Small intestine (tissue), 7 donors: ENCODE measurements at regions not wholly inside any gene's neighbourhood (a gene's known extent, or its start where the extent isn't known, plus 50 kb on each side); places are given as distances from the start of the nearest gene placed in this dataset.

Experiments
- DNase-seq, 2 donors: peaks; one replicate each; pipeline versions ENCODE4 v3.0.0 to v3.0.0-alpha.2; 2013
- FAIRE-seq: peaks from 2 replicates; lab custom pipeline; 2012; peaks lifted over from hg19 to GRCh38; lab: Jason Lieb, UNC
- H3K27ac ChIP-seq, 3 donors: one replicate each; pipeline ENCODE4 v1.5.1; 2013; ENCODE audit warnings: low read length in 2 of 3, mild to moderate bottlenecking in 2 of 3, control low read depth in 1 of 3, inconsistent platforms in 1 of 3, low read depth in 1 of 3, moderate library complexity in 1 of 3
- H3K27me3 ChIP-seq, 3 donors: one replicate each; pipeline ENCODE4 v1.6.1; 2013; ENCODE audit warnings: low read length in 3 of 3, inconsistent platforms in 1 of 3; ENCODE audit not compliant: control insufficient read depth in 3 of 3, insufficient read depth in 3 of 3
- H3K36me3 ChIP-seq, 3 donors: one replicate each; pipeline ENCODE4 v1.6.1; 2013; ENCODE audit warnings: low read length in 3 of 3, inconsistent platforms in 1 of 3, low read depth in 1 of 3, mild to moderate bottlenecking in 1 of 3, moderate library complexity in 1 of 3; ENCODE audit not compliant: control insufficient read depth in 3 of 3, insufficient read depth in 2 of 3
- H3K4me1 ChIP-seq, 3 donors: one replicate each; pipeline ENCODE4 v1.6.1; 2013; ENCODE audit warnings: low read length in 2 of 3, inconsistent platforms in 1 of 3, low read depth in 1 of 3, mild to moderate bottlenecking in 1 of 3, moderate library complexity in 1 of 3; ENCODE audit not compliant: control insufficient read depth in 3 of 3, insufficient read depth in 2 of 3
- H3K4me3 ChIP-seq, 3 donors: one replicate each; pipeline ENCODE4 v1.5.1; 2013; ENCODE audit warnings: low read length in 3 of 3, control low read depth in 1 of 3, inconsistent platforms in 1 of 3, low read depth in 1 of 3, mild to moderate bottlenecking in 1 of 3, moderate library complexity in 1 of 3
- H3K9me3 ChIP-seq, 2 donors: one replicate each; pipeline ENCODE4 v1.6.1; 2013; ENCODE audit warnings: low read depth in 1 of 2, low read length in 1 of 2; ENCODE audit not compliant: control insufficient read depth in 2 of 2, insufficient read depth in 1 of 2
- WGBS, 3 donors: extraction: QIAGEN DNeasy Blood & Tissue Kit; methylation state at CpG; one replicate each; pipeline ENCODE4 v1.1.7; 2013; 5-methylcytosine and 5-hydroxymethylcytosine counted together
- donor health status: healthy with polysubstance abuse.
- donor health status: control.
- donor health status: control.
- donor health status: Bipolar disorder and iron deficiency.
- donor health status: healthy.

DNA sequence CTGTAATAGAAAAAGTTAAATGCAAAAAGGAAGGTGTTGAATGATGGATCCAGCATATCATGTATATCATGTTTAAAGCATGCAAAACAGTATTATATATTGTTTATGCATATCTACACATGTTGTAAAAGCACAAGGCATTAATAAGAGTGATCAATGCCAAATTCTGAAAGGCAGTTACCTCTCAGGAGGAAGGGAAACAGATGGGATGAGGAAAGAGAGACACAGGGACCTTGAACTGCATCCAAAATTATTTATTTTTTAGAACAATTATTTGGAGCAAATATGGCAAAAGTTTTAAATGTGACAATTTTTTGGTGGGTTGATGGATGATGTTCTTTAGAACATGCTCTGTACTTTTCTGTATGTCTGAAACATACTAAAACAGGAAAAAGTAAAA lies 193.4 kb downstream of the CLCN4 start:
- Histone ChIP-seq H3K36me3 (no peaks in the 10 kb centered on the region), H3K27ac (no peak overlapping the region), H3K4me1 (no peaks in the 10 kb centered on the region), H3K27me3 (no peaks in the 10 kb centered on the region), H3K4me3 (no peak overlapping the region), H3K9me3 (no peaks in the 10 kb centered on the region)
- DNase-seq (no peak), FAIRE-seq (no peak)

- H3K4me3 ChIP-seq = no peak overlapping the region
- H3K4me1 ChIP-seq = no peaks in the 10 kb centered on the region
- no peak overlapping the region for H3K27ac ChIP-seq
- no peaks in the 10 kb centered on the region for H3K27me3 ChIP-seq
- no peak for FAIRE-seq
- no peak for DNase-seq
- no peaks in the 10 kb centered on the region for H3K36me3 ChIP-seq
- H3K9me3 ChIP-seq = no peaks in the 10 kb centered on the region
- WGBS, 3 donors = 60 to 75% (median 63%) methylated on average over 3 of the region's 3 CpGs
Measured at GRCh38 chrX:10350981-10351380, 194.2 kb downstream of the CLCN4 start.

GRCh38 chrX:10352536-10352935 lies 195.8 kb downstream of the CLCN4 start:
- 50 to 62% (median 52%) methylated on average over 1 of the region's 1 CpG for WGBS, 3 donors
- H3K36me3 ChIP-seq = no peaks in the 10 kb centered on the region
- no peak overlapping the region for H3K27ac ChIP-seq
- FAIRE-seq (no peak), DNase-seq (no peak)
- H3K4me1 ChIP-seq = no peaks in the 10 kb centered on the region
- H3K9me3 ChIP-seq = no peaks in the 10 kb centered on the region
- H3K27me3 ChIP-seq = no peaks in the 10 kb centered on the region
- H3K4me3 ChIP-seq = no peak overlapping the region

- no peaks in the 10 kb centered on the region for H3K4me1 ChIP-seq
- H3K27ac ChIP-seq = no peak overlapping the region
- no peaks in the 10 kb centered on the region for H3K9me3 ChIP-seq
- FAIRE-seq = no peak
- no peaks in the 10 kb centered on the region for H3K36me3 ChIP-seq
- no peak for DNase-seq
- 77 to 91% (median 82%) methylated on average over 3 of the region's 3 CpGs for WGBS, 3 donors
- no peaks in the 10 kb centered on the region for H3K27me3 ChIP-seq
- no peak overlapping the region for H3K4me3 ChIP-seq
Measured at GRCh38 chrX:10356979-10357378, 200.2 kb downstream of the CLCN4 start.

DNA sequence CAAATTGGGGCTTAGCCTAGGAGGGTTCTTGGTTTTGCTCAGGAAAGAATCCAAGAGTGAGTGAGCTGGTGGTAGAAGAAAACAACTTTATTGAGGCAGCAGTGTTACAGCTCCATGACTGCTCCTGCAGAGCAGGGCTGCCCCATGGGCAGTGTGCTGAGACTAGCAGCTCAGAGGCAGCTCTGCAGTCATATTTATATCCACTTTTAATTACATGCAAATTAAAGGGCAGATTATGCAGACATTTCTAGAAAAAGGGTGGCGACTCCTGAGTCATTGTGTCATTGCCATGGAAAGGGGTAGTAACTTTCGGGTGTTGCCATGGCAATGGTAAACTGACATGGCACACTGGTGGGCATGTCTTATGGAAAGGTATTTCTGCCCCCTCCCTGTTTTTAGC lies 202.2 kb downstream of the CLCN4 start:
- Histone ChIP-seq H3K9me3 (peaks cover 0 to 3% of the 10 kb centered on the region in 2 donors), H3K27me3 (no peaks in the 10 kb centered on the region), H3K36me3 (no peaks in the 10 kb centered on the region), H3K4me3 (no peak overlapping the region), H3K27ac (no peak overlapping the region), H3K4me1 (no peaks in the 10 kb centered on the region)
- WGBS, 3 donors = 87 to 94% (median 93%) methylated on average over 2 of the region's 2 CpGs
- DNase-seq (no peak), FAIRE-seq (no peak)

- H3K9me3 ChIP-seq = peaks cover 0 to 3% of the 10 kb centered on the region in 2 donors
- no peaks in the 10 kb centered on the region for H3K4me1 ChIP-seq
- H3K36me3 ChIP-seq = no peaks in the 10 kb centered on the region
- H3K4me3 ChIP-seq = no peak overlapping the region
- DNase-seq = no peak
- H3K27me3 ChIP-seq = no peaks in the 10 kb centered on the region
- no peak for FAIRE-seq
- 52 to 55% (median 52%) methylated on average over 5 of the region's 5 CpGs for WGBS, 3 donors
- H3K27ac ChIP-seq = no peak overlapping the region
Measured at GRCh38 chrX:10360116-10360515, 203.3 kb downstream of the CLCN4 start.

- no peak for FAIRE-seq
Measured at GRCh38 chrX:10365532-10366265, 208.9 kb downstream of the CLCN4 start.

DNA sequence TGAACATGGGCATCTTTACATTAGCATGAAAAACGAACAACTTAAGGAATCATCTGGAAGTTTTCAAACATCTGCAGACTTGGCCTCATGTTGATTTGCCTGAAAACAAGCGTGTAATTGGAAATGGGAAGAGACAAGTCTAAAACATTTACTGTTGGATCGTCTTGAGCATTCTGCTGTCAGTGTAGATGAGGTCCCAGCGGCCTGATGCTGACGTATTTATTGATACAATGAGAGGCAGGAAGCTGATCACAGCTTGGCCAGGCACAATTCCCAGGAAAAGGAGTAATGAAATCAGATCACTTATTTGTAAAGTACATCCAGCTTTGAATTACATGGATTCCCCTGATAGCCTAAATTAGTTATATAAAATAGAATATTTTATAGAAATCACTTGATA lies 210.6 kb downstream of the CLCN4 start:
- Histone ChIP-seq H3K4me3 (no peak overlapping the region), H3K36me3 (no peaks in the 10 kb centered on the region), H3K27ac (no peak overlapping the region), H3K9me3 (peaks cover 0 to 3% of the 10 kb centered on the region in 2 donors), H3K4me1 (no peaks in the 10 kb centered on the region), H3K27me3 (no peaks in the 10 kb centered on the region)
- 66 to 75% (median 73%) methylated on average over 5 of the region's 5 CpGs for WGBS, 3 donors
- FAIRE-seq (no peak), DNase-seq (no peak)

More at GRCh38 chrX:10365532-10366265, 208.9 kb downstream of the CLCN4 start:
- WGBS, 3 donors = 69 to 81% (median 77%) methylated on average over 5 of the region's 5 CpGs
- Histone ChIP-seq H3K27ac (no peak overlapping the region), H3K36me3 (no peaks in the 10 kb centered on the region), H3K4me3 (no peak overlapping the region), H3K4me1 (no peaks in the 10 kb centered on the region), H3K9me3 (peaks cover 0 to 3% of the 10 kb centered on the region in 2 donors), H3K27me3 (no peaks in the 10 kb centered on the region)
- no peak for DNase-seq

DNA sequence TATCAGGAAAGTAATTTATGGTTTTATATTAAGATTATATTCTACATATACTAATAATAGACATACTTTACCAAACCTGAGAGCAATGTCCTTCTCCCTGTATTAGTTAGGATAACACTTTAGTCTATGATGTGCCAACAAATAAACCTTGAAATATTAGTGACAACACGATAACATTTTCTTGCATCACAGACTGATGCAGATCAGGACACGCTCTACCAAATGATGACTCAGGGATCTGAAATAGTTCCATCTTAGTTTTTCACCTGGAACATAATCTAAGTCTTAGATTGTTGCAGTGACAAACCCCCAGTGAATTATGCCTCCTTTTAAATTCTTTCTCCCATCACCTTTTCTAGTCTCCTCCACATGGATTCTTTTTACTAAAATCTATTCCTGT lies 214.2 kb downstream of the CLCN4 start:
- DNase-seq (no peak), FAIRE-seq (no peak)
- Histone ChIP-seq H3K27ac (no peak overlapping the region), H3K27me3 (no peaks in the 10 kb centered on the region), H3K9me3 (no peaks in the 10 kb centered on the region), H3K36me3 (no peaks in the 10 kb centered on the region), H3K4me1 (no peaks in the 10 kb centered on the region), H3K4me3 (no peak overlapping the region)
- WGBS, 3 donors = 77 to 86% (median 86%) methylated on average over 2 of the region's 2 CpGs
